GM10847 (cell line): ENCODE measurements at regions not wholly inside any gene's neighbourhood (a gene's known extent, or its start where the extent isn't known, plus 50 kb on each side); places are given as distances from the start of the nearest gene placed in this dataset.

Experiments
- POLR2A ChIP-seq: IDR thresholded peaks from 2 replicates; pipeline ENCODE4 v1.6.1; 2011; ENCODE audit not compliant: insufficient read length; ENCODE audit errors: extremely low read depth

GRCh38 chr6:156254240-156254639 lies 522.9 kb upstream of the ARID1B start:
- no peak for TF ChIP-seq POLR2A

GRCh38 chr6:156250593-156250992 lies 526.6 kb upstream of the ARID1B start:
- TF ChIP-seq POLR2A: no peak

GRCh38 chr6:156242206-156242605 lies 535.0 kb upstream of the ARID1B start:
- TF ChIP-seq POLR2A: no peak

GRCh38 chr6:156231026-156231765 lies 546.0 kb upstream of the ARID1B start:
- TF ChIP-seq POLR2A: no peak

- no peak for TF ChIP-seq POLR2A
Measured at GRCh38 chr6:156219973-156220372, 557.2 kb upstream of the ARID1B start.

- TF ChIP-seq POLR2A: no peak
Measured at GRCh38 chr6:156205678-156206077, 571.5 kb upstream of the ARID1B start.

GRCh38 chr6:156199182-156199581 lies 578.0 kb upstream of the ARID1B start:
- TF ChIP-seq POLR2A: no peak

- TF ChIP-seq POLR2A: no peak
Measured at GRCh38 chr6:156197513-156197912, 579.7 kb upstream of the ARID1B start.

- no peak for TF ChIP-seq POLR2A
Measured at GRCh38 chr6:156194981-156195380, 582.2 kb upstream of the ARID1B start.

- no peak for TF ChIP-seq POLR2A
Measured at GRCh38 chr6:156193381-156193780, 583.8 kb upstream of the ARID1B start.

GRCh38 chr6:156191895-156192294 lies 585.3 kb upstream of the ARID1B start:
- no peak for TF ChIP-seq POLR2A

- no peak for TF ChIP-seq POLR2A
Measured at GRCh38 chr6:156190270-156190669, 586.9 kb upstream of the ARID1B start.

GRCh38 chr6:156189714-156190113 lies 587.5 kb upstream of the ARID1B start:
- TF ChIP-seq POLR2A: no peak

GRCh38 chr6:156189195-156189594 lies 588.0 kb upstream of the ARID1B start:
- no peak for TF ChIP-seq POLR2A

GRCh38 chr6:156185113-156185512 lies 592.1 kb upstream of the ARID1B start:
- TF ChIP-seq POLR2A: no peak

GRCh38 chr6:156183678-156184077 lies 593.5 kb upstream of the ARID1B start:
- TF ChIP-seq POLR2A: no peak

- no peak for TF ChIP-seq POLR2A
Measured at GRCh38 chr6:156182356-156182755, 594.8 kb upstream of the ARID1B start.

- no peak for TF ChIP-seq POLR2A
Measured at GRCh38 chr6:156181506-156181905, 595.7 kb upstream of the ARID1B start.

GRCh38 chr6:156175971-156176421 lies 601.2 kb upstream of the ARID1B start:
- TF ChIP-seq POLR2A: no peak
